WTC11 (cell line): ENCODE measurements at regions not wholly inside any gene's neighbourhood (a gene's known extent, or its start where the extent isn't known, plus 50 kb on each side); places are given as distances from the start of the nearest gene placed in this dataset.

Experiments used
- ATAC-seq: fragments of 200-7000 bp; cut with Tn5 transposase; 2 replicates; pipeline ENCODE4 v1.10.0; 2021; ENCODE audit warnings: mild to moderate bottlenecking, moderate library complexity
- CTCF ChIA-PET: fragments of 300-600 bp; sonication (Branson Sonifier 250); formaldehyde crosslinking; loops from one replicate; lab custom pipeline; 2021; ENCODE audit warnings: antibody characterized with exemption; lab: Charles Lee
- POLR2A ChIA-PET: fragments of 350-600 bp; sonication (Branson Sonifier 250); formaldehyde crosslinking; loops from one replicate; lab custom pipeline; 2021; ENCODE audit warnings: antibody characterized with exemption; lab: Charles Lee
- DNase-seq: peaks from one replicate; pipeline ENCODE4 v3.0.0; 2021; ENCODE audit warnings: low spot score
- H3K27ac Mint-ChIP-seq: 2 replicates; pipeline ENCODE4 v1.8.0; 2021; ENCODE audit warnings: mixed read lengths
- H3K27me3 Mint-ChIP-seq: 2 replicates; pipeline ENCODE4 v1.8.0; 2021; ENCODE audit warnings: low read depth, mild to moderate bottlenecking, moderate library complexity, mixed read lengths
- H3K36me3 Mint-ChIP-seq: 2 replicates; pipeline ENCODE4 v1.8.0; 2021; ENCODE audit warnings: mixed read lengths
- H3K4me1 Mint-ChIP-seq: 2 replicates; pipeline ENCODE4 v1.8.0; 2022; ENCODE audit warnings: mixed read lengths
- H3K4me3 Mint-ChIP-seq: 2 replicates; pipeline ENCODE4 v1.8.0; 2021; ENCODE audit warnings: mild to moderate bottlenecking, moderate library complexity, mixed read lengths
- H3K9me3 Mint-ChIP-seq: 2 replicates; pipeline ENCODE4 v1.8.0; 2021; ENCODE audit warnings: mixed read lengths
- CREB1 ChIP-seq: sonication (generic); formaldehyde crosslinking; IDR thresholded peaks from 2 replicates; pipeline ENCODE4 v1.8.0; 2023; ENCODE audit warnings: mild to moderate bottlenecking, missing genetic modification reagents
- E2F5 ChIP-seq: sonication (generic); formaldehyde crosslinking; IDR thresholded peaks from 2 replicates; pipeline ENCODE4 v1.8.1; 2022; ENCODE audit warnings: mild to moderate bottlenecking, moderate library complexity, missing genetic modification reagents
- GTF2I ChIP-seq: fragments of 250-450 bp; sonication (Bioruptor Pico); conservative IDR thresholded peaks from 2 replicates; pipeline ENCODE4 v1.4.0; 2021; ENCODE audit warnings: mild to moderate bottlenecking
- JAZF1 ChIP-seq: fragments of 250-450 bp; sonication (Bioruptor Pico); IDR thresholded peaks from 2 replicates; pipeline ENCODE4 v1.9.0; 2021; ENCODE audit warnings: moderate library complexity, mild to moderate bottlenecking, inconsistent platforms
- JUN ChIP-seq: sonication (generic); formaldehyde crosslinking; IDR thresholded peaks from 2 replicates; pipeline ENCODE4 v1.8.0; 2023; ENCODE audit warnings: mild to moderate bottlenecking, missing genetic modification reagents
- KAT7 ChIP-seq: sonication (generic); formaldehyde crosslinking; IDR thresholded peaks from 2 replicates; pipeline ENCODE4 v1.8.1; 2023; ENCODE audit warnings: missing genetic modification reagents, mild to moderate bottlenecking, borderline replicate concordance
- NR2C2 ChIP-seq: sonication (generic); formaldehyde crosslinking; IDR thresholded peaks from 2 replicates; pipeline ENCODE4 v1.8.0; 2022; ENCODE audit warnings: mild to moderate bottlenecking, missing genetic modification reagents
- PRDM15 ChIP-seq: sonication (generic); formaldehyde crosslinking; IDR thresholded peaks from 2 replicates; pipeline ENCODE4 v1.8.0; 2022; ENCODE audit warnings: missing genetic modification reagents
- SMAD4 ChIP-seq: sonication (generic); formaldehyde crosslinking; IDR thresholded peaks from 2 replicates; pipeline ENCODE4 v1.8.0; 2022; ENCODE audit warnings: mild to moderate bottlenecking, missing genetic modification reagents
- TEAD1 ChIP-seq: sonication (generic); formaldehyde crosslinking; IDR thresholded peaks from 2 replicates; pipeline ENCODE4 v1.8.0; 2022; ENCODE audit warnings: mild to moderate bottlenecking, missing genetic modification reagents
- TEAD4 ChIP-seq: sonication (generic); formaldehyde crosslinking; IDR thresholded peaks from 2 replicates; pipeline ENCODE4 v1.8.0; 2022; ENCODE audit warnings: mild to moderate bottlenecking, missing genetic modification reagents
- ZNF263 ChIP-seq: sonication (generic); formaldehyde crosslinking; IDR thresholded peaks from 2 replicates; pipeline ENCODE4 v1.8.1; 2022; ENCODE audit warnings: low read depth, mild to moderate bottlenecking, moderate library complexity, missing genetic modification reagents
- TF ChIP-seq, protein P1 (sequence below): sonication (generic); formaldehyde crosslinking; IDR thresholded peaks from 2 replicates; pipeline ENCODE4 v1.8.0; 2023; ENCODE audit warnings: missing genetic modification reagents
- TF ChIP-seq, protein P2 (sequence below): sonication (generic); formaldehyde crosslinking; IDR thresholded peaks from 2 replicates; pipeline ENCODE4 v1.8.1; 2023; ENCODE audit warnings: mild to moderate bottlenecking, missing genetic modification reagents
- TF ChIP-seq, protein P3 (sequence below): fragments of 250-450 bp; sonication (Bioruptor Pico); IDR thresholded peaks from 2 replicates; pipeline ENCODE4 v1.9.0; 2021; ENCODE audit warnings: moderate library complexity, mild to moderate bottlenecking, inconsistent platforms, borderline replicate concordance
- TF ChIP-seq, protein P4 (sequence below): sonication (generic); formaldehyde crosslinking; conservative IDR thresholded peaks from 2 replicates; pipeline ENCODE4 v1.8.1; 2023; ENCODE audit warnings: mild to moderate bottlenecking, low read depth, missing genetic modification reagents, moderate library complexity
- TF ChIP-seq, protein P5 (sequence below): sonication (generic); formaldehyde crosslinking; IDR thresholded peaks from 2 replicates; pipeline ENCODE4 v1.8.1; 2022; ENCODE audit warnings: low read depth, mild to moderate bottlenecking, moderate library complexity, missing genetic modification reagents, borderline replicate concordance

DNA sequence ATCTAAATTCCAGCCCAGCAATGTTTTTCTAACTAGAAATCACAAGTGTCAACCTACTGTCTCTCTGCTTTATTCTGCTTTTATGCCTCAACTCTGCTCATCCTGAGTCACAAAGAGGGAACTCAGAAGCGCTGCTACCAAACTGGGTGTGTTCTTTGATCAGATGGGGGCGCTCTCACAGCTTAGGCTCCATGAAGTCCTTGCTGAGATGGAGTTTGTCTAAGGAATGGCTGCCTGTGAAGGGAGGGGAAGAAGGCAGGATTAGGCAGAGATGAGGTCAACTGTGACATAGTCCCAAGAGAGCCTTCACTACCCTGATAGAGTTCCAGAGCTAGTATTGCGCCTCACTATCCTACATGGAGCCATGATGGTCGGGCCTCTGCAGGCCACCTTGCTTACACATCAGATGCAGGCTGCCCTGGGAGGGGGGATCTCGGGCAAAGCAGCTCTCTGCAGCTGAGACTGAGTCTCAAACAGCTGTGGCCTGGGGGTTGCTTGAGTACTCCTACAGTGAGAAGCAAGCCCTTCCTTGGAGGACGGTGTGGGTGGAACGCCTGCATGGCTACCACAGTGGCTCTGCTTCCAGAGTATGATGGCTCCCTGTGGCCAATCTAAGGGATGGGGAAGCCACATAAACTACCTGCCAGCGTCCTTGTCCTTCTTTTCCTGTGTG lies 219.9 kb downstream of the CCNG2 start:
- Mint-ChIP-seq H3K27me3 (no peaks in the 10 kb centered on the region), H3K27ac (no peak overlapping the region), H3K9me3 (no peaks in the 10 kb centered on the region), H3K36me3 (no peaks in the 10 kb centered on the region), H3K4me3 (no peak overlapping the region), H3K4me1 (peaks cover 20% of the 10 kb centered on the region)
- DNase-seq = peak; percentile 35
- TF ChIP-seq PRDM15 (CRISPR knock-in tag) = no peak
- TF ChIP-seq JAZF1 (CRISPR knock-in tag) = no peak
- TF ChIP-seq JUN = no peak
- no peak for TF ChIP-seq E2F5
- no peak for TF ChIP-seq KAT7 (CRISPR knock-in tag)
- ChIA-PET CTCF (interaction anchor here (1.1 to 2.7 kb wide), 7 partner anchors 9 to 56 kb away, joined by 3 to 14 read pairs (median 5); no protein-coding TSS in a partner anchor), POLR2A (no interaction called here)
- peak; percentile 78 for ATAC-seq

DNA sequence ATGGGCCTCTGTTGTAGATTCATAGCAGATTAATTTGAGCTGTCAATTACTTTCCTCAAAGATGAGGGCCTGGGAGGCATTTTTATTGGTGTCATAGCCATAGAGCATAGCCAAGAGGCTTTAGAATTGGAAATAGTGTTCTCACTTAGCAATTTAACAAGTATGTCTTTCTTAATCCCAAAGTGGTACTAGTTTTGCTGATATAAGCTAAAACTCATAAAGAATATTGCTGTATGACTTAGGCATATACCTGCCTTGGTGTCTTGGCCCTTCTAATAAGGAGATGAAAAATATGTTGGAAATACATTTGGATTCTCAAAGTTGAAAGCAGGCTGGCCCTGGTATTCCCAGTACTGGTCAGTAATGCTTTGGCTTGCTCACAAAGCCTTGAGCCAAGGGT lies 221.5 kb upstream of the CXCL13 start:
- POLR2A ChIA-PET = no interaction called here
- H3K27me3 Mint-ChIP-seq = no peaks in the 10 kb centered on the region
- TF ChIP-seq NR2C2 (CRISPR knock-in tag) (no peak), TEAD4 (CRISPR knock-in tag) (no peak), ZNF263 (no peak), CREB1 (CRISPR knock-in tag) (no peak), SMAD4 (CRISPR knock-in tag) (no peak), TEAD1 (no peak)
- TF ChIP-seq, protein P1, sequence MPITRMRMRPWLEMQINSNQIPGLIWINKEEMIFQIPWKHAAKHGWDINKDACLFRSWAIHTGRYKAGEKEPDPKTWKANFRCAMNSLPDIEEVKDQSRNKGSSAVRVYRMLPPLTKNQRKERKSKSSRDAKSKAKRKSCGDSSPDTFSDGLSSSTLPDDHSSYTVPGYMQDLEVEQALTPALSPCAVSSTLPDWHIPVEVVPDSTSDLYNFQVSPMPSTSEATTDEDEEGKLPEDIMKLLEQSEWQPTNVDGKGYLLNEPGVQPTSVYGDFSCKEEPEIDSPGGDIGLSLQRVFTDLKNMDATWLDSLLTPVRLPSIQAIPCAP (CRISPR knock-in tag) = no peak
- TF ChIP-seq, protein P2, sequence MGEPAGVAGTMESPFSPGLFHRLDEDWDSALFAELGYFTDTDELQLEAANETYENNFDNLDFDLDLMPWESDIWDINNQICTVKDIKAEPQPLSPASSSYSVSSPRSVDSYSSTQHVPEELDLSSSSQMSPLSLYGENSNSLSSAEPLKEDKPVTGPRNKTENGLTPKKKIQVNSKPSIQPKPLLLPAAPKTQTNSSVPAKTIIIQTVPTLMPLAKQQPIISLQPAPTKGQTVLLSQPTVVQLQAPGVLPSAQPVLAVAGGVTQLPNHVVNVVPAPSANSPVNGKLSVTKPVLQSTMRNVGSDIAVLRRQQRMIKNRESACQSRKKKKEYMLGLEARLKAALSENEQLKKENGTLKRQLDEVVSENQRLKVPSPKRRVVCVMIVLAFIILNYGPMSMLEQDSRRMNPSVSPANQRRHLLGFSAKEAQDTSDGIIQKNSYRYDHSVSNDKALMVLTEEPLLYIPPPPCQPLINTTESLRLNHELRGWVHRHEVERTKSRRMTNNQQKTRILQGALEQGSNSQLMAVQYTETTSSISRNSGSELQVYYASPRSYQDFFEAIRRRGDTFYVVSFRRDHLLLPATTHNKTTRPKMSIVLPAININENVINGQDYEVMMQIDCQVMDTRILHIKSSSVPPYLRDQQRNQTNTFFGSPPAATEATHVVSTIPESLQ = no peak
- no peak overlapping the region for H3K27ac Mint-ChIP-seq
- CTCF ChIA-PET = interaction anchor here (1.9 to 6.4 kb wide), 2 partner anchors 17 to 49 kb away, joined by 7 to 62 read pairs; no protein-coding TSS in a partner anchor
- no peak overlapping the region for H3K4me3 Mint-ChIP-seq
- H3K4me1 Mint-ChIP-seq = peaks cover 19% of the 10 kb centered on the region
- H3K9me3 Mint-ChIP-seq = peaks cover 7% of the 10 kb centered on the region
- no peak for DNase-seq
- H3K36me3 Mint-ChIP-seq = no peaks in the 10 kb centered on the region
- ATAC-seq = no peak

GRCh38 chr4:77385124-77385969 lies 220.3 kb upstream of the CXCL13 start:
- DNase-seq = peak; percentile 72
- Mint-ChIP-seq H3K27ac (no peak overlapping the region), H3K27me3 (no peaks in the 10 kb centered on the region), H3K9me3 (peaks cover 7% of the 10 kb centered on the region), H3K4me1 (peaks cover 15% of the 10 kb centered on the region), H3K4me3 (no peak overlapping the region), H3K36me3 (no peaks in the 10 kb centered on the region)
- ChIA-PET POLR2A (no interaction called here), CTCF (interaction anchor here (0.6 to 6.4 kb wide), 12 partner anchors 8 to 216 kb away, joined by 3 to 62 read pairs (median 4); no protein-coding TSS in a partner anchor)
- ATAC-seq = peak; percentile 87
- TF ChIP-seq, protein P3, sequence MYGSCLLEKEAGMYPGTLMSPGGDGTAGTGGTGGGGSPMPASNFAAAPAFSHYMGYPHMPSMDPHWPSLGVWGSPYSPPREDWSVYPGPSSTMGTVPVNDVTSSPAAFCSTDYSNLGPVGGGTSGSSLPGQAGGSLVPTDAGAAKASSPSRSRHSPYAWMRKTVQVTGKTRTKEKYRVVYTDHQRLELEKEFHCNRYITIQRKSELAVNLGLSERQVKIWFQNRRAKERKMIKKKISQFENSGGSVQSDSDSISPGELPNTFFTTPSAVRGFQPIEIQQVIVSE = no peak
- TF ChIP-seq JUN = no peak
- TF ChIP-seq, protein P4, sequence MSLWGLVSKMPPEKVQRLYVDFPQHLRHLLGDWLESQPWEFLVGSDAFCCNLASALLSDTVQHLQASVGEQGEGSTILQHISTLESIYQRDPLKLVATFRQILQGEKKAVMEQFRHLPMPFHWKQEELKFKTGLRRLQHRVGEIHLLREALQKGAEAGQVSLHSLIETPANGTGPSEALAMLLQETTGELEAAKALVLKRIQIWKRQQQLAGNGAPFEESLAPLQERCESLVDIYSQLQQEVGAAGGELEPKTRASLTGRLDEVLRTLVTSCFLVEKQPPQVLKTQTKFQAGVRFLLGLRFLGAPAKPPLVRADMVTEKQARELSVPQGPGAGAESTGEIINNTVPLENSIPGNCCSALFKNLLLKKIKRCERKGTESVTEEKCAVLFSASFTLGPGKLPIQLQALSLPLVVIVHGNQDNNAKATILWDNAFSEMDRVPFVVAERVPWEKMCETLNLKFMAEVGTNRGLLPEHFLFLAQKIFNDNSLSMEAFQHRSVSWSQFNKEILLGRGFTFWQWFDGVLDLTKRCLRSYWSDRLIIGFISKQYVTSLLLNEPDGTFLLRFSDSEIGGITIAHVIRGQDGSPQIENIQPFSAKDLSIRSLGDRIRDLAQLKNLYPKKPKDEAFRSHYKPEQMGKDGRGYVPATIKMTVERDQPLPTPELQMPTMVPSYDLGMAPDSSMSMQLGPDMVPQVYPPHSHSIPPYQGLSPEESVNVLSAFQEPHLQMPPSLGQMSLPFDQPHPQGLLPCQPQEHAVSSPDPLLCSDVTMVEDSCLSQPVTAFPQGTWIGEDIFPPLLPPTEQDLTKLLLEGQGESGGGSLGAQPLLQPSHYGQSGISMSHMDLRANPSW = no peak
- TF ChIP-seq, protein P5, sequence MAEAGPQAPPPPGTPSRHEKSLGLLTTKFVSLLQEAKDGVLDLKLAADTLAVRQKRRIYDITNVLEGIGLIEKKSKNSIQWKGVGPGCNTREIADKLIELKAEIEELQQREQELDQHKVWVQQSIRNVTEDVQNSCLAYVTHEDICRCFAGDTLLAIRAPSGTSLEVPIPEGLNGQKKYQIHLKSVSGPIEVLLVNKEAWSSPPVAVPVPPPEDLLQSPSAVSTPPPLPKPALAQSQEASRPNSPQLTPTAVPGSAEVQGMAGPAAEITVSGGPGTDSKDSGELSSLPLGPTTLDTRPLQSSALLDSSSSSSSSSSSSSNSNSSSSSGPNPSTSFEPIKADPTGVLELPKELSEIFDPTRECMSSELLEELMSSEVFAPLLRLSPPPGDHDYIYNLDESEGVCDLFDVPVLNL (CRISPR knock-in tag) = no peak
- TF ChIP-seq GTF2I = no peak
